ENCODE measurements at regions not wholly inside any gene's neighbourhood (a gene's known extent, or its start where the extent isn't known, plus 50 kb on each side); places are given as distances from the start of the nearest gene placed in this dataset.

- no peak overlapping the region for H3K4me3 ChIP-seq (ENCODE audit: low read depth, low read length)
- TF ChIP-seq, protein P1, sequence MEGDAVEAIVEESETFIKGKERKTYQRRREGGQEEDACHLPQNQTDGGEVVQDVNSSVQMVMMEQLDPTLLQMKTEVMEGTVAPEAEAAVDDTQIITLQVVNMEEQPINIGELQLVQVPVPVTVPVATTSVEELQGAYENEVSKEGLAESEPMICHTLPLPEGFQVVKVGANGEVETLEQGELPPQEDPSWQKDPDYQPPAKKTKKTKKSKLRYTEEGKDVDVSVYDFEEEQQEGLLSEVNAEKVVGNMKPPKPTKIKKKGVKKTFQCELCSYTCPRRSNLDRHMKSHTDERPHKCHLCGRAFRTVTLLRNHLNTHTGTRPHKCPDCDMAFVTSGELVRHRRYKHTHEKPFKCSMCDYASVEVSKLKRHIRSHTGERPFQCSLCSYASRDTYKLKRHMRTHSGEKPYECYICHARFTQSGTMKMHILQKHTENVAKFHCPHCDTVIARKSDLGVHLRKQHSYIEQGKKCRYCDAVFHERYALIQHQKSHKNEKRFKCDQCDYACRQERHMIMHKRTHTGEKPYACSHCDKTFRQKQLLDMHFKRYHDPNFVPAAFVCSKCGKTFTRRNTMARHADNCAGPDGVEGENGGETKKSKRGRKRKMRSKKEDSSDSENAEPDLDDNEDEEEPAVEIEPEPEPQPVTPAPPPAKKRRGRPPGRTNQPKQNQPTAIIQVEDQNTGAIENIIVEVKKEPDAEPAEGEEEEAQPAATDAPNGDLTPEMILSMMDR (IDR thresholded peaks at IDR 0.05; ENCODE audit: borderline replicate concordance, insufficient read depth, low read depth, low read length) = no peak
Observed at GRCh38 chr10:89900554-89900953, 199.2 kb downstream of the KIF20B start.

DNA sequence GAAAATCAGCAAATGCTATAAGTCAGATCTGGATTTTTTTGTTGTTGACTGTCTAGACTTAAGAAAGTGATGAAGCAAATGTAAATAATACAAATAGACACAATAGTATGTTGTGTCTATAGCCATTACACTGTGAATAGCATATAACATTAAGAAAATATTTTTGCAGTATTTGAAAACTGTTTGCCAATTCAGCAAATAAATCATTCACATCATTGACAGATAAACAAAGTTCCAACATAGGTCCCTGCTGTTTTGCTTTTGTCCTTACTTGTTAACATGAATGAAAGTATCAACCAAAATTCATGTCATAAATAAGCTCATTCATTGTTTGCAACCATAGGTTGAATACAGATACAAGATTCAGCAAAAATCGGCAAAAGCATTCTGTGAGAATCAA lies 200.5 kb downstream of the KIF20B start:
- TF ChIP-seq, protein P1 (IDR thresholded peaks at IDR 0.05; ENCODE audit: borderline replicate concordance, insufficient read depth, low read depth, low read length) = no peak
- no peak overlapping the region for H3K4me3 ChIP-seq (ENCODE audit: low read depth, low read length)

GRCh38 chr10:89904755-89905154 lies 203.4 kb downstream of the KIF20B start:
- TF ChIP-seq, protein P1 (IDR thresholded peaks at IDR 0.05; ENCODE audit: borderline replicate concordance, insufficient read depth, low read depth, low read length) = no peak
- H3K4me3 ChIP-seq (ENCODE audit: low read depth, low read length) = no peak overlapping the region

DNA sequence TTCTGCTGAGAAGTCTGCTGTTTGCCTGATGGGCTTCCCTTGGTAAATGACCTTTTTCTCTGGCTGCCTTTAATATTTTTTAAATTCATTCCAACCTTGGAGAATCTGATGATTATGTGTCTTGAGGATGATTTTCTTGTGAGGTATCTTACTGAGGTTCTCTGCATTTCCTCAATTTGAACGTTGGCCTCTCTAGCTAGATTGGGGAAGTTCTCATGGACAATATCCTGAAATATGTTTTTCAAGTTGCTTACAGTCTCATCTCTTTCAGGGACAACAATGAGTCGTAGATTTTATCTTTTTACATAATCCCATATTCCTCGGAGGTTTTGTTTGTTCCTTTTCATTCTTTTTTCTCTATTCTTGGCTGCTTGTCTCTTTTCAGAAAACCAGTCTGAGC lies 208.4 kb downstream of the KIF20B start:
- H3K4me3 ChIP-seq (ENCODE audit: low read depth, low read length) = no peak overlapping the region
- TF ChIP-seq, protein P1 (IDR thresholded peaks at IDR 0.05; ENCODE audit: borderline replicate concordance, insufficient read depth, low read depth, low read length) = no peak

- TF ChIP-seq, protein P1 (IDR thresholded peaks at IDR 0.05; ENCODE audit: borderline replicate concordance, insufficient read depth, low read depth, low read length) = no peak
- no peak overlapping the region for H3K4me3 ChIP-seq (ENCODE audit: low read depth, low read length)
Observed at GRCh38 chr10:89915021-89915420, 213.6 kb downstream of the KIF20B start.

- H3K4me3 ChIP-seq (ENCODE audit: low read depth, low read length) = no peak overlapping the region
- TF ChIP-seq, protein P1 (IDR thresholded peaks at IDR 0.05; ENCODE audit: borderline replicate concordance, insufficient read depth, low read depth, low read length) = no peak
Observed at GRCh38 chr10:89915968-89916367, 214.6 kb downstream of the KIF20B start.

DNA sequence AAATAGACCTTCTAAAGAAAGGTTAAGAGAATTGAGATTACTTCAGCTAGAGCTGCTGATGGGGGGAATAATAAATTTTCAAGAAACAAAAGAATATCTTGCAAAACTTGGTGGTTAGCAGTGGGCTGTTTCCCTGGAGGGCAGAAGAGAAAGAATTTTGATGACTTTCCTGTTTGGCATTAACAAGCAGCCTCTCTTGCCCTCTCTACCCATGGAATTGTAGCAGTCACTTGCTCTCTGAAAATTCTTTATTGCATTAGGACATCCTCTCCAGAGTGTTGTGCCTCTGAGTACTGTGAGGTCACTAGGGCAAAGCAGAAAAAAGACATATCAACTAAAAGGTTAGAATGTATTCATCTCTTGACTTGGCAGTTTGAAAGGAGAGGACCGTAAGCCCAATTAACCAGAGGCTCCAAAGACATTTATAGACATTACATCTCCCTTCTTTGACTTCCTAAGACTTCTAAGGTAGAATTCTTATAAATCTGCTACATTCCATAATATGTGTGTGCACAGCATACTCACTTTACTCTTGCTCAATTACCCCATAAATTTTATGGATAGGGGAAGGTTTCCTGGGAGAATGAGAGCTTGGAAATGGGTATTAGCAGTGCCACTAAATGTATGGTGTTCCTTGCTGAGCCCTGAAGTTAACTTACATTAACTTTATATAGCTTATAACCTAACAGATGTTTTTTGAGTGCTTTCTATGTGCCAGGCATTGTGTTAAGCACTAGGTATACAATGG lies 215.3 kb downstream of the KIF20B start:
- no peak overlapping the region for H3K4me3 ChIP-seq (ENCODE audit: low read depth, low read length)
- TF ChIP-seq, protein P1 (IDR thresholded peaks at IDR 0.05; ENCODE audit: borderline replicate concordance, insufficient read depth, low read depth, low read length) = no peak
